Stomach (tissue), 4 donors: ENCODE measurements at regions not wholly inside any gene's neighbourhood (a gene's known extent, or its start where the extent isn't known, plus 50 kb on each side); places are given as distances from the start of the nearest gene placed in this dataset.

Source experiments
- POLR2A ChIP-seq, 4 donors: fragments of 450-650 bp; IDR thresholded peaks; one replicate each; pipeline ENCODE4 v1.6.1; 2016; ENCODE audit warnings: antibody characterized with exemption in 4 of 4, control low read depth in 2 of 4, mild to moderate bottlenecking in 1 of 4, moderate library complexity in 1 of 4
- TF ChIP-seq, protein P1 (sequence below), 7 experiments: fragments of 450-650 bp in 4 of 7; fragments of 200-600 bp in 3 of 7; sonication (generic) in 3 of 7; IDR thresholded peaks; one replicate each; pipeline ENCODE4 v1.5.1; 2016 to 2019; ENCODE audit warnings: antibody characterized with exemption in 7 of 7, control low read depth in 2 of 7, mild to moderate bottlenecking in 1 of 7

GRCh38 chr7:84857336-84857735 is 329.5 kb downstream of the SEMA3D start:
- TF ChIP-seq, protein P1, sequence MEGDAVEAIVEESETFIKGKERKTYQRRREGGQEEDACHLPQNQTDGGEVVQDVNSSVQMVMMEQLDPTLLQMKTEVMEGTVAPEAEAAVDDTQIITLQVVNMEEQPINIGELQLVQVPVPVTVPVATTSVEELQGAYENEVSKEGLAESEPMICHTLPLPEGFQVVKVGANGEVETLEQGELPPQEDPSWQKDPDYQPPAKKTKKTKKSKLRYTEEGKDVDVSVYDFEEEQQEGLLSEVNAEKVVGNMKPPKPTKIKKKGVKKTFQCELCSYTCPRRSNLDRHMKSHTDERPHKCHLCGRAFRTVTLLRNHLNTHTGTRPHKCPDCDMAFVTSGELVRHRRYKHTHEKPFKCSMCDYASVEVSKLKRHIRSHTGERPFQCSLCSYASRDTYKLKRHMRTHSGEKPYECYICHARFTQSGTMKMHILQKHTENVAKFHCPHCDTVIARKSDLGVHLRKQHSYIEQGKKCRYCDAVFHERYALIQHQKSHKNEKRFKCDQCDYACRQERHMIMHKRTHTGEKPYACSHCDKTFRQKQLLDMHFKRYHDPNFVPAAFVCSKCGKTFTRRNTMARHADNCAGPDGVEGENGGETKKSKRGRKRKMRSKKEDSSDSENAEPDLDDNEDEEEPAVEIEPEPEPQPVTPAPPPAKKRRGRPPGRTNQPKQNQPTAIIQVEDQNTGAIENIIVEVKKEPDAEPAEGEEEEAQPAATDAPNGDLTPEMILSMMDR (IDR thresholded peaks at IDR 0.05) = no peak
- TF ChIP-seq POLR2A (IDR thresholded peaks at IDR 0.05) = no peak
